ENCODE measurements at regions not wholly inside any gene's neighbourhood (a gene's known extent, or its start where the extent isn't known, plus 50 kb on each side); places are given as distances from the start of the nearest gene placed in this dataset.

- in situ Hi-C loops (cut with MboI; ENCODE audit: low sequenced_read_pairs): no loop called here
Observed at GRCh38 chr15:85889956-85890619, 95.4 kb upstream of the KLHL25 start.

DNA sequence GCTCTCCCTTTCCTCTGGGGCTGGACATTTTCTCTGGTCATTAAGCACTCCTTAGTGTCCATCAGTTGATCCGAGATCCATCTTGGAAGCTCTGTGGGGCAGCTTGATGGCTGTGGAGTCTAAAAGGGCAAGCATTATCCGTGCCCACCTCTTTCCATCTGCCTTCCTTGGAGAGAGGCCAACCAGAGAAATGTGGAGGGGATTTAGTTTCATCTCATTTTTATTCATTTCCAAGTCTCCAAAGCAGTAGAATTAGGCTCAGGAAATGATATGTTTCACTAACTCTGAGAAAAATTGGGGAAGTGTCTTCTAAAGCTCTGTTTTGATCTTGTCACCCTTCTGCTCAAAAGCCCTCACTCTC is 95.9 kb upstream of the KLHL25 start:
- in situ Hi-C loops (cut with MboI; ENCODE audit: low sequenced_read_pairs): no loop called here

GRCh38 chr15:85891470-85891869 is 96.7 kb upstream of the KLHL25 start:
- in situ Hi-C loops (cut with MboI; ENCODE audit: low sequenced_read_pairs): no loop called here

DNA sequence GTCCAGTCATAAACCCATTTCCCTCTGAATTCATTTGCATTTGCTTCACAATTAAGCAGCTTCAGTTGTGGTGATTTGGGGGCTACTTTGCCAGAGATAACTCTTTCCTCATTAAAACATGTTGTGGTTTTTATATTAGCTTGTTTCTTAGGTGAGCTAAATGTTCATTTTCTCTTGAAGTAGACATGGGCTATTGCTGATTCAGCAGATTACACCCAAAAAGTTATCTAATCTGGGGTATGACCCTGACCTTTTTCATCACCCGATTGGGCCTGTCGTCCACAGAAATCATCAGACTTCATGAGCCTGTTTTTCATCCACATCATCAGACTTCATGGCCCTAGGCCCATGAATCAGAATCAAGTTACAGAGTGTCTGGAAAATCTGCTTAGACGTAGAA is 97.5 kb upstream of the KLHL25 start:
- in situ Hi-C loops (cut with MboI; ENCODE audit: low sequenced_read_pairs): no loop called here

- in situ Hi-C loops (cut with MboI; ENCODE audit: low sequenced_read_pairs): no loop called here
Observed at GRCh38 chr15:85897207-85897894, 102.6 kb upstream of the KLHL25 start.

DNA sequence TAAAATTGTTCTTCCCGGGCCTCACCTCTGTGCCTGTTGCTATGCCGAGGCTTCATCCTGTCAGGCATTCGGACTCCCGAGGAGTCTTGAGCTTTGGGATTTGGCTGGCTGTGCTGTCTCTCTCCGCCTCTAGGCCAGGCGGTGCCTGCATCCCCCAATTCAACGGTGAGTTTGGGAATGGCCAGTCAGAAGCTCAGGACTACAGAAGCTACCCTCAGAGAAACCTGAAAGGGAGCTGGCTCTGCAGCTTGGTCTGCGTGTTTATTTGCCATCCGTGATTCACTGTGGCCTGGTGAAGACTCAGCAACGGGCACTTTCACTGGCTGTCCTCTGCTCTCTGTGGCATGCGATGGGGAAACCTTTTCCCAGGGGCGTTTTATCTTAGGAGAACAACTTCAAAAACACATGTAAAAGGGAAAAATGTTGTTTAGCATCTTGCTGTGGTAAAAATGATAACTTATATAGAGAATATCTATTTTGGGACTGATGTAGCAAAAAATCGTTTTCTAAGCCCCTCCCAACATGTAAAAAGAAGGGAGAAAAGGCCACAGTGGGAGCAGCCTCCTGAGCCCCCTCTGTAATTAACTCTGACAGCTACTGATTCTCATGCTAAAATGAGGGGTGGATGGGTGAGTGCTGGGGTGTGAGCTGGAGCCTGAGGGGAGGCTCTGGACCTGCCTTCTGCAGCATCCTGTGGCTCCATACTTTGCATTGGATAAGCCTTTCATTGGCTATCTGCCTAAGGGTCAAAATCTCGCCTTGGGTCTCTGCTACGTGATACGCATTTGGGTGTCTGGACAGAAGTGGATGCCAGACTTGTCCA is 103.4 kb upstream of the KLHL25 start:
- in situ Hi-C loops (cut with MboI; ENCODE audit: low sequenced_read_pairs): no loop called here

DNA sequence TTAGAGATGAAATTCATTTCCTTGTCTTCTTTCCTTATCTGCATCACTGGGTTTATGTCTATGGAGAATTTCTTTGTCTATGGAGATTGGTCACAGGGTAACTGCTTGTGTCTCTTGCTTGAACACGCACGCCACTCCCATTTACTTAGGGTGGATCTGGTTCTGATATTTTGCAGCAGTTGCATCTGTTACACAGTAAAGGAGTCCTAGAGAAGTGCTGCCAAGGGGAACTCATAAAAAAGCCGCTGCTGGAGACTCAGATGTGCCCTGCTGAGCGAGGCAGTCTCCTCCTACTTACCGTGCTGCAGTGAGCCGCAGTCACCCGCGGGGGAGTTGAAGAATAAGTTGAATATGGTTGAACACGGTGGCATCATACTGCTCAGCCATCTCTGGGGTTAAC is 105.2 kb upstream of the KLHL25 start:
- in situ Hi-C loops (cut with MboI; ENCODE audit: low sequenced_read_pairs): no loop called here

- in situ Hi-C loops (cut with MboI; ENCODE audit: low sequenced_read_pairs): no loop called here
Observed at GRCh38 chr15:85905751-85906450, 111.2 kb upstream of the KLHL25 start.

DNA sequence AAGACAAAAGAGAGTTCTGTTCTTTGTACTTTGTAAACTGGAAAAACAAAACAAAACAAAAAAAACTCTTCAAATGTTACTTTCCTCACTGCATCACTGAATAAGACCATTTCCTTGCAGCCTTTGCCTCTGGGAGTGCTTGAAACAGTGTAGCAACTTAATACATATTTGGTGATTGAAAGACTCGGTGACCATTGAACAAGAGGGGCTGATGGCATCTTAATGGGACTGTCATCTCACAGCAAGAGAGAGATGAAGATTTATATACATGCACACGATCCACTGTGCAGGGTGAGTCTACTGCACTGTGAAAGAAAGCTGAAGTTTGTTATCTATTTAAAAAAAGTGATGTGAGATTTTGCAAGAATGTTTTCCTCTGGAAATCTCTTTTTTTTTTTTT is 111.9 kb upstream of the KLHL25 start:
- in situ Hi-C loops (cut with MboI; ENCODE audit: low sequenced_read_pairs): no loop called here

GRCh38 chr15:85910834-85911233 is 116.1 kb upstream of the KLHL25 start:
- in situ Hi-C loops (cut with MboI; ENCODE audit: low sequenced_read_pairs): no loop called here

GRCh38 chr15:85913461-85913860 is 118.7 kb upstream of the KLHL25 start:
- in situ Hi-C loops (cut with MboI; ENCODE audit: low sequenced_read_pairs): no loop called here

DNA sequence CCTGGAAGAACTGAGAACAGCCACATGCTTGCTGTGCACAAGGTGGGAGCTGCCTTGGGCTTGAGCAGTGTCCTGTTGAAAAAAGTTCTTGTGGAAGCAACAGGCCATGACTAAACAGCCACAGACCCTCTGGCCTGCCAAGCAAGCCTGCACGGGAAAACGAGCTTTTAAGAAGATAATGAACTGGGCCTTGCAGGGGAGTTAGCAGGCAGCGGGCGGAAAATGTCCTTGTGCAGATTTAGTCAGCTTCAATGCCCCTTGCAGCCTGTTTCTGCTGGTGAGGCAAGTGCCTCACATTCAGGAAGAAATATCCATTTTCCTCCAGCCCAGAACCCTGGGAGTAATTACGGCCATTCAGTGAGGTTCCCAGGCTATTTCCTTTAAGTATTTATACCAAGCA is 126.2 kb upstream of the KLHL25 start:
- in situ Hi-C loops (cut with MboI; ENCODE audit: low sequenced_read_pairs): no loop called here

GRCh38 chr15:85924088-85924487 is 129.4 kb upstream of the KLHL25 start:
- in situ Hi-C loops (cut with MboI; ENCODE audit: low sequenced_read_pairs): no loop called here

- in situ Hi-C loops (cut with MboI; ENCODE audit: low sequenced_read_pairs): no loop called here
Observed at GRCh38 chr15:85925649-85926237, 131.0 kb upstream of the KLHL25 start.

DNA sequence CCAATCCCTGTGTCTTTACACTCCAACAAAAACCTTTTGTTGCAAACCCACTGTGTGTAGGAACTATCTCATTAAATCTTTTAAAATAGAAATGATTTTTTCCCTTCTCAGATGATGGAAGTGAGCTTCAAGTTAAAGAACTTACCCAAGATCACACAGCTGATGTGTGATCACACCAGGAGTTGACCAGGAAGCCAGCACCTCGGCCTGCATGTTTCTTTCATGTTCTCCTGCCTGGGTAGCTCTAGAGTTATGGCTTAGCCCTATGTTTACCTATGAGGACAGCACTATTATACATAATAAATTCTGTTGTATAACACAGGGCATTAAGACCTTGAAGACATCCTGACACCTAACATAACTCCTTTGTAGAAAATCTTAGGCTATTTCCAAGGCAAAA is 132.1 kb upstream of the KLHL25 start:
- in situ Hi-C loops (cut with MboI; ENCODE audit: low sequenced_read_pairs): no loop called here

GRCh38 chr15:85927931-85928537 is 133.3 kb upstream of the KLHL25 start:
- in situ Hi-C loops (cut with MboI; ENCODE audit: low sequenced_read_pairs): no loop called here

- in situ Hi-C loops (cut with MboI; ENCODE audit: low sequenced_read_pairs): no loop called here
Observed at GRCh38 chr15:85929786-85930185, 135.1 kb upstream of the KLHL25 start.

DNA sequence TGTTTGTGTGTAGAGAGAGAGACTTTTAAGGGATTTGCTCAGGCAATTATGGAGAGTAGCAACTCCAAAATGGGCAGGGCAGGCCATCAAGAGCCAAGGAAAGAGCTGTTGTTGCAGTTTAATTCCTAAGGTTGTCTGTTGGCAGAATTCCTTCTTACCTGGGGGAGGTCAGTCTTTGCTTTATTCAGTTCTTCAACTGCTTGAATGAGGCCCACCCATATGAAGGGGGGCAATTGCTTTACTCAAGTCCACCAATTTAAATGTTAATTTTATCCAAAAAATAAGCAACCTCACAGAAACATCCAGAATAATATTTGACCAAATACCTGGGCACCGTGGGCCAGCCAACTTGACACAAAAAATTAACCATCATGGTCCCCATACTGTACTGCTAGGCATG is 137.7 kb upstream of the KLHL25 start:
- in situ Hi-C loops (cut with MboI; ENCODE audit: low sequenced_read_pairs): no loop called here

DNA sequence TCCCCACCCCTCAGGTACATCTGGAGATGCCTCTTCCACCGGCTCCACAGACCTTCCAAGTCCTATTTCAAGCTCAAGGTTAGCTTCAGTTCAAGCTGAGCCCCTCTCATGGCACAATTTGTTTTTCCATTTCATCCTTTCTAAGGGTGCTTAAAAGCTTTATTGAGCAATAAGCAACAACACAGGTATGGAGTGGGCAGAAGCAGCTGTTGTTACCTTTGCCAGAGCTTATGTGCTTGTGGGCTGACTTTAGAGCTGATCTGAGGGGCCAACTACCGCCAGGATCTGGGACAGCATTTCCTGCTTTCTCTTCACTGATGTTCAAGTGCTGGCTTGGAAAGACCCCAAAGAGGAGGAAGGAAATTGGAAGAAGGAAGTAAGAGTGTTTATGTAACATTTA is 140.0 kb upstream of the KLHL25 start:
- in situ Hi-C loops (cut with MboI; ENCODE audit: low sequenced_read_pairs): no loop called here

GRCh38 chr15:85935182-85935581 is 140.5 kb upstream of the KLHL25 start:
- in situ Hi-C loops (cut with MboI; ENCODE audit: low sequenced_read_pairs): no loop called here

DNA sequence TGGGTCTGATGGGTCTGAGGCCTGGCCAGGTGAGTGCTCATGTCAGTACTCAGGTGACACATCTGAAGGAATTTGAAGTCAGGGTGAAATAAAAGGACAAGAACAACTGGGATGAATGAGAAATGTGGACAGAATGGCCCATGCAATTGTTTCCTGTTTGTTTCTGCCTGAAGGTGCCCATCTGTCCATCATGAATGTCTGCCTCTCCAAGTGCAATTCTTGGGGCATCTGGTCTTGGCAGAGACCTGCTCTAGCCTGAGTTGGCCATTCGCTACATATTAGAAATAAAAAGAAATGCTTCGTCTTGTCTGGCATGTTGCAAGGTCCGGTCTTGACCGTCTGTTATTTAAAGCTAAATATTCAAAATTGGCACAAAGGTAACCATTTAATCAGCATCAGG is 142.0 kb upstream of the AGBL1 start:
- in situ Hi-C loops (cut with MboI; ENCODE audit: low sequenced_read_pairs): no loop called here

All from hTERT RPE-1 (cell line).